ENCODE measurements at regions not wholly inside any gene's neighbourhood (a gene's known extent, or its start where the extent isn't known, plus 50 kb on each side); places are given as distances from the start of the nearest gene placed in this dataset.
A peak's percentile ranks its signal among the peaks of the same experiment; 100 is the strongest.
"Not testable (repeated sequence)": the region's sequence is repeated elsewhere in the genome, so short reads cannot be mapped to it uniquely, and the experiment has no call there.

- no peak for DNase-seq (ENCODE audit: low read depth in 2 of 2)
These were observed 204.1 kb upstream of the DDX53 start for GRCh38 chrX:22795671-22796070.

- peak in 1 of 2 donors; percentile 46 for DNase-seq (ENCODE audit: low read depth in 2 of 2)
These were observed 199.4 kb upstream of the DDX53 start for GRCh38 chrX:22800360-22800759.

- peak in 1 of 2 donors; percentile 0 for DNase-seq (ENCODE audit: low read depth in 2 of 2)
These were observed 199.0 kb upstream of the DDX53 start for GRCh38 chrX:22800806-22801205.

GRCh38 chrX:22803353-22803752, 196.4 kb upstream of the DDX53 start:
- no peak for DNase-seq (ENCODE audit: low read depth in 2 of 2)

- no peak for DNase-seq (ENCODE audit: low read depth in 2 of 2)
These were observed 188.9 kb upstream of the DDX53 start for GRCh38 chrX:22810876-22811275.

- no peak for DNase-seq (ENCODE audit: low read depth in 2 of 2)
These were observed 181.7 kb upstream of the DDX53 start for GRCh38 chrX:22818061-22818460.

GRCh38 chrX:22855693-22856092, 144.1 kb upstream of the DDX53 start:
- DNase-seq (ENCODE audit: low read depth in 2 of 2), result no peak

GRCh38 chrX:22859642-22860041, 140.1 kb upstream of the DDX53 start:
- no peak for DNase-seq (ENCODE audit: low read depth in 2 of 2)

- DNase-seq (ENCODE audit: low read depth in 2 of 2), result not testable (repeated sequence)
These were observed 133.0 kb upstream of the DDX53 start for GRCh38 chrX:22866801-22867200.

GRCh38 chrX:22882543-22882942, 117.2 kb upstream of the DDX53 start:
- no peak for DNase-seq (ENCODE audit: low read depth in 2 of 2)

GRCh38 chrX:22889819-22890218, 109.9 kb upstream of the DDX53 start:
- peak in 1 of 2 donors; percentile 33 for DNase-seq (ENCODE audit: low read depth in 2 of 2)

GRCh38 chrX:22912616-22913015, 87.1 kb upstream of the DDX53 start:
- DNase-seq (ENCODE audit: low read depth in 2 of 2), result no peak

GRCh38 chrX:22922961-22923360, 76.8 kb upstream of the DDX53 start:
- no peak for DNase-seq (ENCODE audit: low read depth in 2 of 2)

GRCh38 chrX:22934640-22935039, 65.1 kb upstream of the DDX53 start:
- DNase-seq (ENCODE audit: low read depth in 2 of 2), result no peak

- no peak for DNase-seq (ENCODE audit: low read depth in 2 of 2)
These were observed 54.8 kb upstream of the DDX53 start for GRCh38 chrX:22944945-22945344.
